Muscle of arm (tissue), 1 donor: ENCODE measurements at regions not wholly inside any gene's neighbourhood (a gene's known extent, or its start where the extent isn't known, plus 50 kb on each side); places are given as distances from the start of the nearest gene placed in this dataset.
"Not testable (repeated sequence)": the region's sequence is repeated elsewhere in the genome, so short reads cannot be mapped to it uniquely, and the experiment has no call there.

Experiments
- DNase-seq: peaks from one replicate; pipeline ENCODE4 v3.0.0-alpha.2; 2013

GRCh38 chr20:54844346-54844745, 369.0 kb downstream of the DOK5 start:
- DNase-seq: no peak

GRCh38 chr20:54843865-54844264, 368.5 kb downstream of the DOK5 start:
- no peak for DNase-seq

- no peak for DNase-seq
Measured at GRCh38 chr20:54843431-54843830, 368.0 kb downstream of the DOK5 start.

- DNase-seq: no peak
Measured at GRCh38 chr20:54839224-54839623, 363.8 kb downstream of the DOK5 start.

- no peak for DNase-seq
Measured at GRCh38 chr20:54837226-54837625, 361.8 kb downstream of the DOK5 start.

GRCh38 chr20:54822386-54822785, 347.0 kb downstream of the DOK5 start:
- no peak for DNase-seq

GRCh38 chr20:54820392-54820791, 345.0 kb downstream of the DOK5 start:
- no peak for DNase-seq

GRCh38 chr20:54806462-54806861, 331.1 kb downstream of the DOK5 start:
- DNase-seq: no peak

- DNase-seq: no peak
Measured at GRCh38 chr20:54794874-54795273, 319.5 kb downstream of the DOK5 start.

- DNase-seq: no peak
Measured at GRCh38 chr20:54794110-54794509, 318.7 kb downstream of the DOK5 start.

- peak; percentile 4 for DNase-seq
Measured at GRCh38 chr20:54793291-54793992, 318.0 kb downstream of the DOK5 start.

GRCh38 chr20:54792688-54793087, 317.3 kb downstream of the DOK5 start:
- no peak for DNase-seq

GRCh38 chr20:54788260-54788659, 312.9 kb downstream of the DOK5 start:
- not testable (repeated sequence) for DNase-seq

- not testable (repeated sequence) for DNase-seq
Measured at GRCh38 chr20:54782758-54783157, 307.4 kb downstream of the DOK5 start.

GRCh38 chr20:54774426-54774825, 299.0 kb downstream of the DOK5 start:
- DNase-seq: no peak

GRCh38 chr20:54773643-54774000, 298.2 kb downstream of the DOK5 start:
- DNase-seq: no peak

GRCh38 chr20:54772893-54773642, 297.7 kb downstream of the DOK5 start:
- no peak for DNase-seq

GRCh38 chr20:54766483-54766882, 291.1 kb downstream of the DOK5 start:
- no peak for DNase-seq

GRCh38 chr20:54763366-54763765, 288.0 kb downstream of the DOK5 start:
- no peak for DNase-seq

GRCh38 chr20:54759589-54759988, 284.2 kb downstream of the DOK5 start:
- no peak for DNase-seq

GRCh38 chr20:54746796-54747195, 271.4 kb downstream of the DOK5 start:
- no peak for DNase-seq

GRCh38 chr20:54745780-54746179, 270.4 kb downstream of the DOK5 start:
- no peak for DNase-seq

- DNase-seq: no peak
Measured at GRCh38 chr20:54744097-54744496, 268.7 kb downstream of the DOK5 start.

GRCh38 chr20:54742193-54742592, 266.8 kb downstream of the DOK5 start:
- no peak for DNase-seq
